SK-N-MC (cell line): ENCODE measurements at regions not wholly inside any gene's neighbourhood (a gene's known extent, or its start where the extent isn't known, plus 50 kb on each side); places are given as distances from the start of the nearest gene placed in this dataset.

Source experiments
- EZH2 ChIP-seq: fragments of 200-600 bp; sonication (generic); IDR thresholded peaks from one replicate; pipeline ENCODE4 v1.6.1; 2017; ENCODE audit warnings: antibody characterized with exemption
- FOXP2 ChIP-seq: optimal IDR thresholded peaks from 2 replicates; pipeline ENCODE3; 2011; ENCODE audit warnings: mild to moderate bottlenecking, moderate library complexity; ENCODE audit not compliant: insufficient read depth; ENCODE audit errors: extremely low read length, control extremely low read depth
- POLR2AphosphoS5 ChIP-seq: IDR thresholded peaks from 2 replicates; pipeline ENCODE4 v1.6.1; 2012; ENCODE audit warnings: mild to moderate bottlenecking, low read depth, low read length, borderline replicate concordance

- TF ChIP-seq EZH2 = no peak
- no peak for TF ChIP-seq POLR2AphosphoS5
- no peak for TF ChIP-seq FOXP2
Measured at GRCh38 chr17:68766640-68767039, 165.5 kb upstream of the FAM20A start.
